Activated CD4-positive, alpha-beta T cell treated with anti-CD3 and anti-CD28 coated beads, Interleukin-2, Interleukin-6, amounts not matched to agents 100 ng/mL and 50 ng/mL, durations not matched to agents 16 hours and 8 hours (primary cell): ENCODE measurements at regions not wholly inside any gene's neighbourhood (a gene's known extent, or its start where the extent isn't known, plus 50 kb on each side); places are given as distances from the start of the nearest gene placed in this dataset.

ENCODE experiments used
- DNase-seq: peaks from one replicate; pipeline ENCODE4 v3.0.0-alpha.2; 2020

DNA sequence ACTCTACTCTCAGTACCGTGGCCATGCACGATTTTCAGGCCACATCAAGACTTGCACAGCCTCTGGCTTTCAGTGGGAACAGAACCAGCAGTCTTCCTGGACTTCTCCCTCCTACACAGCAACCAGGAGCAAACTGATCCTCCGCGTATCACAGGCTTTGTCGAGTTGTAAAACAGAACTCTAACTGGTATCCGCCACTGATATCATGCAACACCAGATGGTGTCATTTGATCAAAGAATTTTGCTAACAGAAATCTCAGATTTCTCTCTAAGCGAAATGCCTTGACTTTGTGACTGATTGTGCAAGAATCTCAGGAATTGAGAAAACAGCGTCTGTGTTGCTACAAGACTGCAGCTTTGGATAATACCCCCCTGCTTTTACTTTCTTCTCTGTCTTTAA, 85.7 kb downstream of the COPS8 start:
- no peak for DNase-seq

- DNase-seq: no peak
Measured at GRCh38 chr2:237171881-237172280, 86.2 kb downstream of the COPS8 start.

- no peak for DNase-seq
Measured at GRCh38 chr2:237177052-237177451, 91.4 kb downstream of the COPS8 start.

GRCh38 chr2:237177986-237178385, 92.3 kb downstream of the COPS8 start:
- DNase-seq: no peak

GRCh38 chr2:237178396-237178795, 92.7 kb downstream of the COPS8 start:
- no peak for DNase-seq

- DNase-seq: no peak
Measured at GRCh38 chr2:237179161-237179560, 93.5 kb downstream of the COPS8 start.

DNA sequence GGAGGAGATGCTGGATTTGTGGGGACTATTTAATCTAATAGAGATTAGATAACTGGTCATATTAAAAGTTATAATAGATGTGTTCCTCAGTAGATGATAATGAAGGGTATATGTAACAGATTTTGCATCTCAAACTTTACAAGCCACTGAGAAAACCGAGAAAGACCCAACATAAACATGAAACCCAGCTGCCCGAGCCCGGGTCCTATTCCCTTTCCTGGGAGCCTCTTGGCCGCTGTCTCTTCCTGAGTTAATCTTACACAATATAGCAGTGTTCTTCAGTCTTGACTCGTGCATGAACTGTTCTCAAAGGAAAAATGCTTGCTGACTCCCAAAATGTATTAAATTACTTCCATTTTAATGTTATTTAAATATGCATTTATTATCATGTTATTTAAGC, 94.5 kb downstream of the COPS8 start:
- DNase-seq: no peak

GRCh38 chr2:237180987-237181386, 95.3 kb downstream of the COPS8 start:
- DNase-seq: no peak

- no peak for DNase-seq
Measured at GRCh38 chr2:237181844-237182243, 96.2 kb downstream of the COPS8 start.

- DNase-seq: no peak
Measured at GRCh38 chr2:237182422-237183123, 96.9 kb downstream of the COPS8 start.

DNA sequence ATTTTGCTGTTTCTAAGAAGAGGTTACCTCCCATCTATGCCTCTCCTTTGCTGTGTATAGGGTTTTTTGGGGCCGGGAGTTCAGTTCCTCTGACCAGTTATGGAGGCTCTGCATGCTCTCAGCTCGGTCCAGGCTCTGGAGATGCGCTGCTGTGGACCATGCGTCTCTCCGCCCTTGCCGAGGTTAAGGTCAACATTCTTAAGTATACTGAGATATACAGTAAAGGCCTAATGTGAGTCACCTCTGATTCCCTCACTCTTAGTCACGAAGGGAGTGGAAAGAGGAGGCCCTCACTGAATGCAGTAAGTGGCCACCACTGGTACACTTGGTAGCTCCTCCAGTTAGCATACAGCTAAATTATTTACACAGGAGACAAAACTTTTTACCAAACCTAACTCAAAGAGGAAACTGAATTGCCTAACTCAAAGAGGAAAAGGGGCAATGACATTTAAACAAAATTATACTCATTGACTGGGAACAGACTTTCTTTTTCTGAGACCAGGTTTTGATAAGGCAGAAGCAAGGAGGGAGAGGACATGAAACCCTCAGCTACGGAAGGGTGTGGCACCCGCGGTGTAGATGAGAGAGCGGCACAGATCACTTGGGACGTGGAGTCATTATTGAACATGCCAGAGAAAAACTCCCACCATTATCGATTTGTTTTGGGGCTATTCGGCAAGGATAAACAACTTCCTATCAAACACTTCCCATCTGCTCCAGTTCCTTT, 98.7 kb downstream of the COPS8 start:
- no peak for DNase-seq

- no peak for DNase-seq
Measured at GRCh38 chr2:237184919-237185552, 99.3 kb downstream of the COPS8 start.

DNA sequence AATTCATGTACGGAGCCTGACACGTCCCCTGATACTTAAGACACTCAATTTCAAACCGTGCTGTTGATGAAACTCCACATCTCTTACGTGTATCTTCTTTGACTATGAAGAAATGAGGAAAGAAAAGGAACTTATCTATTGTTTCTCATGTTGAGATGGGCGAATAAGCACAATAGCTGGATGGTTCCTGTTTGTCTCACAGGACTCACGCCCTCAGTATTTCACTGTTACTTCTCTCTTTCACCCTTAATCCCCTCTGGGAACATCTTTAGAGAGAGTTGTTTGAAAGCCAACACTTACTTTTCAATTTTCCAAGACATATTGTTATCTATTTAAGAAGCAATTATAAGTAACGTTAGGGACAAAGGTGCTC, 99.8 kb downstream of the COPS8 start:
- no peak for DNase-seq

GRCh38 chr2:237189799-237190198, 104.1 kb downstream of the COPS8 start:
- no peak for DNase-seq

- no peak for DNase-seq
Measured at GRCh38 chr2:237190966-237191713, 105.5 kb downstream of the COPS8 start.

GRCh38 chr2:237191714-237192081, 106.0 kb downstream of the COPS8 start:
- DNase-seq: no peak

GRCh38 chr2:237192881-237193280, 107.2 kb downstream of the COPS8 start:
- no peak for DNase-seq

DNA sequence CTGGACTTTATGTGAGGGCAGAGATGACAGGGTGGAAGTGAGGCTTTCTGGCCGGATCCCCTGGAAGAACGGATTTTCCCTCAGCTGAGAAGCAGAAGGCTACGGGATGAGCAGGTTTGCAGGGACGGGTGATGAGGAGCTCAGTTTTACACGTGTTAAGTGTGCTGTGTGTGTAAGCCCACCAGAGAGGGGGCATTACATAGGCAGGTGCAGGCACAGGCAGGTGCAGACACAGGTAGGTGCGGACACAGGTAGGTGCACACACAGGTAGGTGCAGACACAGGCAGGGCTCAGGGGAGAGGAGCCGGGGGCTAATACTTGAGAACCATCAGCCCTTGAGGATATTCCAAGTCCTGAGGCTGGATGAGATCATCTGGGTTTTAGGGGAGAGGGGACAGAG, 107.7 kb downstream of the COPS8 start:
- DNase-seq: no peak

DNA sequence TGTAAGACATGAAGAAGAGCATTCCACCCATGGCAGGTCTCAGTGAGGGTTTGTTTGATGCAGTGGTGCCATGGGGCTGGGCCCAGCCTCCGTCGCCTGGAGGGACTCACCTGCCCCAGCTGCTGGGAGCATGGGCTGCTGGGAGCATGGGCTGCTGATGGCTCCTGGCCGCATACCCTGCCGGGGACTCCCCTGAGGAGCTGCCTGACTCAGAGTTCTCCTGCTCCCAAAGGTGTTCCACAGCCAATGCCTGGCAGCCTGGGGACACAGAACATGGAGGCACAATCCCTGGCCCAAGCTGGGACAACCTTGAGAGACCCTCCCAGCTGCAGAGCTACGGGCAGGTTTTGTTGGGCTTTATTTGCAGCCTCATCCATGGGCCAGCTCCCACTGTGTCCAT, 108.4 kb downstream of the COPS8 start:
- no peak for DNase-seq

DNA sequence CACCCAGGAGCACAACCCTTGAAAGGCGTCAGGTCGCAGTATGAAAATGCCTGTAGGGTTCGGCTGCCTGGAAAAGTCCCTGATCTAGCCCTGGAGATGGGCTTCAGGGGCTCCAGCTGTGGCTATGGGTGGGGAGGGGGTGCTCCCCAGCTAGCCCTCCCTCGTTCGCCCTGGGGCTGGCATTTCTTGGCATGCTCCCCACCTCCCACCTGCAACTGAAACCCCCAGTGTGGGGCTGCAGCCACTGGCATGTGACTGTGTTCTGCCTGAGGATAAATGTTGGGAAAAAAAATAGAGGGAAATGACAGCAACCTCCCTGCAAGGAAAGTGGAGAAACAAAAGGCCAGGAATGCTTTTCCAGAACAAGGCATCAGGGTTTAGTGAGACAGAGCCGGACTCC, 109.2 kb downstream of the COPS8 start:
- DNase-seq: no peak

- DNase-seq: no peak
Measured at GRCh38 chr2:237195396-237196120, 109.9 kb downstream of the COPS8 start.

DNA sequence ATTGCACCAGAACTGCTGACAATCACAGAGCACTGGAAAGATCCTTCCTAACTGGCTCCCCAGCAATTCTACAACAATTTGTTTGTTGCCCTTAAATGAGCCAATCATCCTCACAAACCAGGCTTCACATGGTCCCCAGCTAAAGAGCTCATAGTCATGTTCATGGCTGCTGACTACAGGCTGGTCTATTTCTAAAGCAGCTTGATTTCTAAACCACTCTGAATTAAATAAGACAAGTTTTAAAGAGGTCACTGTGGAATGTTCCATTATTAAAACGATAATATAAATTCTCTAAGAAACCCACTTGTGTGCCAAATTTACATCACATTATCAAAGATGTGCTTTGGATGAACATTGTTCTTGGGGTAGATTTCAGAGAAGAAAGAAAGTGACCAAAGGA, 110.7 kb downstream of the COPS8 start:
- DNase-seq: no peak
